ENCODE measurements at regions not wholly inside any gene's neighbourhood (a gene's known extent, or its start where the extent isn't known, plus 50 kb on each side); places are given as distances from the start of the nearest gene placed in this dataset.
"Not testable (repeated sequence)": the region's sequence is repeated elsewhere in the genome, so short reads cannot be mapped to it uniquely, and the experiment has no call there.

GRCh38 chr6:16932920-16933319 is 168.9 kb upstream of the STMND1 start:
- no peak overlapping the region for H3K4me3 ChIP-seq (ENCODE audit: control insufficient read depth, low read depth, low read length)
- TF ChIP-seq CTCF (conservative IDR thresholded peaks at IDR 0.05; ENCODE audit: control insufficient read depth, insufficient read depth, low read depth, low read length): no peak

GRCh38 chr6:16931079-16931478 is 169.8 kb upstream of the ATXN1 start:
- not testable (repeated sequence) for H3K4me3 ChIP-seq (ENCODE audit: control insufficient read depth, low read depth, low read length); DNase-seq (ENCODE audit: low read depth)

More at GRCh38 chr6:16932920-16933319, 168.9 kb upstream of the STMND1 start:
- no peak for DNase-seq (ENCODE audit: low read depth)

- TF ChIP-seq CTCF (conservative IDR thresholded peaks at IDR 0.05; ENCODE audit: control insufficient read depth, insufficient read depth, low read depth, low read length): no peak
- no peak for DNase-seq (ENCODE audit: low read depth)
- no peak overlapping the region for H3K4me3 ChIP-seq (ENCODE audit: control insufficient read depth, low read depth, low read length)
These were observed 169.2 kb upstream of the ATXN1 start for GRCh38 chr6:16930432-16930831.

- DNase-seq (ENCODE audit: low read depth): peak; percentile 98
These were observed 168.5 kb upstream of the ATXN1 start for GRCh38 chr6:16929809-16930208.

GRCh38 chr6:16928387-16928786 is 167.1 kb upstream of the ATXN1 start:
- no peak for TF ChIP-seq CTCF (conservative IDR thresholded peaks at IDR 0.05; ENCODE audit: control insufficient read depth, insufficient read depth, low read depth, low read length)
- DNase-seq (ENCODE audit: low read depth): no peak
- H3K4me3 ChIP-seq (ENCODE audit: control insufficient read depth, low read depth, low read length): no peak overlapping the region

More at GRCh38 chr6:16929809-16930208, 168.5 kb upstream of the ATXN1 start:
- TF ChIP-seq CTCF (conservative IDR thresholded peaks at IDR 0.05; ENCODE audit: control insufficient read depth, insufficient read depth, low read depth, low read length): no peak
- no peak overlapping the region for H3K4me3 ChIP-seq (ENCODE audit: control insufficient read depth, low read depth, low read length)

- H3K4me3 ChIP-seq (ENCODE audit: control insufficient read depth, low read depth, low read length): no peak overlapping the region
- no peak for DNase-seq (ENCODE audit: low read depth)
- no peak for TF ChIP-seq CTCF (conservative IDR thresholded peaks at IDR 0.05; ENCODE audit: control insufficient read depth, insufficient read depth, low read depth, low read length)
These were observed 165.9 kb upstream of the ATXN1 start for GRCh38 chr6:16927205-16927604.

GRCh38 chr6:16925461-16925860 is 164.2 kb upstream of the ATXN1 start:
- DNase-seq (ENCODE audit: low read depth): no peak

More at GRCh38 chr6:16925461-16925860, 164.2 kb upstream of the ATXN1 start:
- no peak overlapping the region for H3K4me3 ChIP-seq (ENCODE audit: control insufficient read depth, low read depth, low read length)
- TF ChIP-seq CTCF (conservative IDR thresholded peaks at IDR 0.05; ENCODE audit: control insufficient read depth, insufficient read depth, low read depth, low read length): no peak

All from fibroblast of mammary gland (primary cell).